ENCODE measurements at regions not wholly inside any gene's neighbourhood (a gene's known extent, or its start where the extent isn't known, plus 50 kb on each side); places are given as distances from the start of the nearest gene placed in this dataset.

- Histone ChIP-seq H2BK15ac (ENCODE audit: low read length) (no peak overlapping the region), H2BK5ac (ENCODE audit: low read depth, low read length) (no peak overlapping the region), H4K91ac (replicated peaks; ENCODE audit: insufficient read length, low read length) (no peak overlapping the region), H4K20me1 (replicated peaks in 1 of 2; ENCODE audit: control insufficient read depth in 1 of 2, insufficient read depth in 2 of 2, low read length in 2 of 2) (no peaks in the 10 kb centered on the region), H3K9ac (replicated peaks in 1 of 4; ENCODE audit: extremely low read depth in 1 of 4, low read depth in 3 of 4, low read length in 3 of 4) (no peak overlapping the region), H2AK5ac (ENCODE audit: low read depth, low read length) (no peak overlapping the region), H3K4me3 (ENCODE audit: extremely low read depth in 1 of 4, insufficient read depth in 2 of 4, low read depth in 3 of 4, low read length in 4 of 4) (no peak overlapping the region), H3K4ac (replicated peaks; ENCODE audit: insufficient read length, low read depth, low read length) (no peak overlapping the region), H4K8ac (ENCODE audit: extremely low read depth, insufficient read depth, low read length) (no peak overlapping the region), H3K4me1 (replicated peaks in 1 of 4; ENCODE audit: control insufficient read depth in 3 of 4, insufficient read depth in 4 of 4, low read length in 3 of 4) (no peaks in the 10 kb centered on the region; a peak in 1 of 7 replicates), H3K18ac (ENCODE audit: extremely low read depth, low read length) (no peak overlapping the region; the same call in 1 of the 2 replicates), H2BK20ac (ENCODE audit: low read length) (no peak overlapping the region), H2BK12ac (ENCODE audit: low read depth, low read length) (no peak overlapping the region), H3K14ac (ENCODE audit: insufficient read length) (no peak overlapping the region), H3K27ac (ENCODE audit: low read depth, low read length) (no peak overlapping the region), H3K27me3 (replicated peaks in 1 of 4; ENCODE audit: control insufficient read depth in 3 of 4, extremely low read depth in 1 of 4, insufficient read depth in 3 of 4, low read length in 3 of 4) (no peaks in the 10 kb centered on the region), H3K23me2 (ENCODE audit: low read depth, low read length) (no peaks in the 10 kb centered on the region; the same call in 1 of the 2 replicates), H3K4me2 (ENCODE audit: insufficient read depth in 1 of 2, low read depth in 2 of 2, low read length in 2 of 2) (no peak overlapping the region), H3K79me2 (ENCODE audit: control insufficient read depth in 1 of 2, insufficient read depth in 2 of 2, low read length in 2 of 2) (no peaks in the 10 kb centered on the region), H3K56ac (replicated peaks; ENCODE audit: insufficient read length, low read depth, low read length) (no peak overlapping the region), H4K5ac (ENCODE audit: insufficient read length, low read depth, low read length) (no peak overlapping the region), H3K23ac (ENCODE audit: insufficient read length) (no peak overlapping the region), H2AFZ (ENCODE audit: low read length) (no peak overlapping the region), H3K36me3 (ENCODE audit: control insufficient read depth in 2 of 4, insufficient read depth in 4 of 4, low read length in 3 of 4) (no peaks in the 10 kb centered on the region), H3K9me3 (ENCODE audit: insufficient read depth in 2 of 2, low read depth in 1 of 2, low read length in 1 of 2) (no peaks in the 10 kb centered on the region; a peak in 1 of 4 replicates), H3K79me1 (ENCODE audit: low read depth, low read length) (no peaks in the 10 kb centered on the region), H2BK120ac (replicated peaks; ENCODE audit: low read depth, low read length) (no peak overlapping the region)
- TF ChIP-seq JUND (IDR thresholded peaks at IDR 0.05; ENCODE audit: low read length), result no peak
- ChIA-PET POLR2A (ENCODE audit: partially characterized antibody) (interaction anchor here (1.0 kb wide), 1 partner anchor 8 kb away, joined by 3 read pairs; no protein-coding TSS in a partner anchor), CTCF (ENCODE audit: partially characterized antibody) (interaction anchor here (0.7 kb wide), 1 partner anchor 163 kb away, joined by 4 read pairs; no protein-coding TSS in a partner anchor)
- 93% methylated on average over 12 of the region's 12 CpGs; no CpG with 5 or more reads in 1 of the 2 experiments for WGBS, 2 experiments (ENCODE audit: extremely low coverage in 1 of 2, insufficient coverage in 1 of 2, insufficient read length in 1 of 2, insufficient replicate concordance in 2 of 2, low coverage in 1 of 2, low lambda C conversion rate in 2 of 2, missing lambda C conversion rate in 1 of 2)
- FAIRE-seq (no peak), DNase-seq (ENCODE audit: low read depth in 1 of 2, low spot score in 2 of 2) (no peak)
Observed at GRCh38 chr13:99827011-99827772, 144.4 kb downstream of the ZIC5 start.

All from H1 (cell line).